H1 (cell line): ENCODE measurements at regions not wholly inside any gene's neighbourhood (a gene's known extent, or its start where the extent isn't known, plus 50 kb on each side); places are given as distances from the start of the nearest gene placed in this dataset.

ENCODE experiments used
- CTCF ChIA-PET: fragments of 300-600 bp; sonication (Branson Sonifier 250); formaldehyde crosslinking; loops from one replicate; lab custom pipeline; 2021; ENCODE audit not compliant: partially characterized antibody; lab: Charles Lee
- POLR2A ChIA-PET: fragments of 300-600 bp; sonication (Branson Sonifier 250); formaldehyde crosslinking; loops from one replicate; lab custom pipeline; 2021; ENCODE audit warnings: inconsistent platforms; ENCODE audit not compliant: partially characterized antibody; lab: Charles Lee
- DNase-seq, 2 experiments: peaks; one replicate each; pipeline versions ENCODE4 v3.0.0 to v3.0.0-alpha.2; 2010 to 2022; ENCODE audit warnings: low spot score in 2 of 2, low read depth in 1 of 2, mixed read lengths in 1 of 2
- FAIRE-seq: peaks from 2 replicates; lab custom pipeline; 2011; peaks lifted over from hg19 to GRCh38; lab: Jason Lieb, UNC
- H2AFZ ChIP-seq: 2 replicates; pipeline ENCODE4 v1.8.1; 2012; ENCODE audit warnings: low read length, inconsistent platforms
- H2AK5ac ChIP-seq: 2 replicates; pipeline ENCODE4 v1.6.1; 2013; ENCODE audit warnings: low read depth, low read length
- H2BK120ac ChIP-seq: replicated peaks from 2 replicates; pipeline ENCODE3; 2013; ENCODE audit warnings: low read depth, low read length, inconsistent platforms
- H2BK12ac ChIP-seq: 2 replicates; pipeline ENCODE4 v1.6.1; 2013; ENCODE audit warnings: low read depth, low read length
- H2BK15ac ChIP-seq: 2 replicates; pipeline ENCODE4 v1.6.1; 2013; ENCODE audit warnings: low read length
- H2BK20ac ChIP-seq: 2 replicates; pipeline ENCODE4 v1.6.1; 2013; ENCODE audit warnings: low read length
- H2BK5ac ChIP-seq: 2 replicates; pipeline ENCODE4 v1.6.1; 2013; ENCODE audit warnings: low read depth, low read length
- H3K14ac ChIP-seq: 2 replicates; pipeline ENCODE4 v1.6.1; 2013; ENCODE audit warnings: inconsistent platforms; ENCODE audit not compliant: insufficient read length
- H3K18ac ChIP-seq: 2 replicates; pipeline ENCODE4 v1.6.1; 2013; ENCODE audit warnings: low read length; ENCODE audit errors: extremely low read depth
- H3K23ac ChIP-seq: 2 replicates; pipeline ENCODE4 v1.6.1; 2013; ENCODE audit warnings: inconsistent platforms; ENCODE audit not compliant: insufficient read length
- H3K23me2 ChIP-seq: 2 replicates; pipeline ENCODE4 v1.6.1; 2013; ENCODE audit warnings: low read depth, low read length
- H3K27ac ChIP-seq: 2 replicates; pipeline ENCODE4 v1.6.1; 2011; ENCODE audit warnings: low read depth, low read length, inconsistent platforms
- H3K27me3 ChIP-seq, 4 experiments: replicated peaks in 1 of 4; 1 replicate in 1 of 4; 2 replicates in 3 of 4; pipeline versions ENCODE4 v1.6.1 to v1.8.1; 2011 to 2013; ENCODE audit warnings: low read length in 3 of 4, mild to moderate bottlenecking in 3 of 4, inconsistent platforms in 2 of 4, mixed read lengths in 2 of 4, moderate library complexity in 1 of 4; ENCODE audit not compliant: control insufficient read depth in 3 of 4, insufficient read depth in 3 of 4; ENCODE audit errors: extremely low read depth in 1 of 4
- H3K36me3 ChIP-seq, 4 experiments: 2 replicates each; pipeline versions ENCODE4 v1.6.1 to v1.8.1; 2011 to 2013; ENCODE audit warnings: mild to moderate bottlenecking in 4 of 4, low read length in 3 of 4, moderate library complexity in 2 of 4, control low read depth in 1 of 4, inconsistent platforms in 1 of 4; ENCODE audit not compliant: insufficient read depth in 4 of 4, control insufficient read depth in 2 of 4
- H3K4ac ChIP-seq: replicated peaks from 2 replicates; pipeline ENCODE3; 2013; ENCODE audit warnings: low read length, low read depth, mixed read lengths, inconsistent platforms; ENCODE audit not compliant: insufficient read length
- H3K4me1 ChIP-seq, 4 experiments: replicated peaks in 1 of 4; 1 replicate in 1 of 4; 2 replicates in 3 of 4; pipeline versions ENCODE4 v1.6.1 to v1.8.1; 2011 to 2013; ENCODE audit warnings: low read length in 3 of 4, inconsistent platforms in 2 of 4, mixed read lengths in 1 of 4; ENCODE audit not compliant: insufficient read depth in 4 of 4, control insufficient read depth in 3 of 4
- H3K4me2 ChIP-seq, 2 experiments: 2 replicates each; pipeline versions ENCODE4 v1.6.1 to v1.8.1; 2011 to 2013; ENCODE audit warnings: low read depth in 2 of 2, low read length in 2 of 2, control low read depth in 1 of 2, inconsistent platforms in 1 of 2, mild to moderate bottlenecking in 1 of 2; ENCODE audit not compliant: insufficient read depth in 1 of 2
- H3K4me3 ChIP-seq, 4 experiments: fragments of 200-600, 300-600 bp in 1 of 4; sonication (generic), shearing (Covaris generic), sonication (Bioruptor Twin) in 1 of 4; 2 replicates each; pipeline versions ENCODE4 v1.5.1 to v1.8.1; 2011 to 2016; ENCODE audit warnings: low read length in 4 of 4, low read depth in 3 of 4, control low read depth in 2 of 4, inconsistent platforms in 2 of 4, mild to moderate bottlenecking in 2 of 4, mixed read lengths in 1 of 4, moderate library complexity in 1 of 4; ENCODE audit not compliant: insufficient read depth in 2 of 4; ENCODE audit errors: extremely low read depth in 1 of 4
- H3K56ac ChIP-seq: replicated peaks from 2 replicates; pipeline ENCODE3; 2013; ENCODE audit warnings: low read depth, mild to moderate bottlenecking, mixed read lengths, low read length, inconsistent platforms; ENCODE audit not compliant: insufficient read length
- H3K79me1 ChIP-seq: 2 replicates; pipeline ENCODE4 v1.6.1; 2013; ENCODE audit warnings: low read depth, low read length, control low read depth
- H3K79me2 ChIP-seq, 2 experiments: 2 replicates each; pipeline versions ENCODE4 v1.6.1 to v1.8.1; 2012 to 2013; ENCODE audit warnings: low read length in 2 of 2, mild to moderate bottlenecking in 2 of 2, inconsistent platforms in 1 of 2; ENCODE audit not compliant: insufficient read depth in 2 of 2, control insufficient read depth in 1 of 2
- H3K9ac ChIP-seq, 4 experiments: replicated peaks in 1 of 4; 1 replicate in 1 of 4; 2 replicates in 3 of 4; pipeline versions ENCODE4 v1.6.1 to v1.8.1; 2011 to 2013; ENCODE audit warnings: low read depth in 3 of 4, low read length in 3 of 4, control low read depth in 2 of 4, mild to moderate bottlenecking in 2 of 4, moderate library complexity in 2 of 4, inconsistent platforms in 1 of 4; ENCODE audit errors: extremely low read depth in 1 of 4
- H3K9me3 ChIP-seq, 2 experiments: 2 replicates each; pipeline versions ENCODE4 v1.6.1 to v1.8.1; 2012 to 2013; ENCODE audit warnings: mild to moderate bottlenecking in 2 of 2, moderate library complexity in 2 of 2, control low read depth in 1 of 2, inconsistent platforms in 1 of 2, low read depth in 1 of 2, low read length in 1 of 2, mixed read lengths in 1 of 2; ENCODE audit not compliant: insufficient read depth in 2 of 2
- H4K20me1 ChIP-seq, 2 experiments: replicated peaks in 1 of 2; 2 replicates each; pipeline versions ENCODE3 to v1.8.1; 2011 to 2013; ENCODE audit warnings: inconsistent platforms in 2 of 2, low read length in 2 of 2, mild to moderate bottlenecking in 1 of 2; ENCODE audit not compliant: insufficient read depth in 2 of 2, control insufficient read depth in 1 of 2
- H4K5ac ChIP-seq: 2 replicates; pipeline ENCODE4 v1.6.1; 2013; ENCODE audit warnings: low read length, low read depth, mixed read lengths, inconsistent platforms; ENCODE audit not compliant: insufficient read length
- H4K8ac ChIP-seq: 2 replicates; pipeline ENCODE4 v1.8.0; 2013; ENCODE audit warnings: mild to moderate bottlenecking, moderate library complexity, low read length, inconsistent platforms; ENCODE audit not compliant: insufficient read depth; ENCODE audit errors: extremely low read depth
- H4K91ac ChIP-seq: replicated peaks from 2 replicates; pipeline ENCODE3; 2013; ENCODE audit warnings: low read length, mixed read lengths, inconsistent platforms; ENCODE audit not compliant: insufficient read length
- ASH2L ChIP-seq: fragments of 200-600, 300-600 bp; sonication (generic); IDR thresholded peaks from one replicate; pipeline ENCODE4 v1.7.1; 2017; ENCODE audit warnings: low read length
- CBX5 ChIP-seq: fragments of 300-800, 300-1000 bp; sonication (generic); IDR thresholded peaks from 2 replicates; pipeline ENCODE4 v1.7.1; 2016; ENCODE audit warnings: antibody characterized with exemption, low read length, low read depth
- CREB1 ChIP-seq: IDR thresholded peaks from 2 replicates; pipeline ENCODE4 v1.6.1; 2012; ENCODE audit warnings: inconsistent platforms
- CTBP2 ChIP-seq: IDR thresholded peaks from 2 replicates; pipeline ENCODE4 v1.7.0; 2011; ENCODE audit warnings: borderline replicate concordance, mild to moderate bottlenecking, moderate library complexity, mixed read lengths, low read length; ENCODE audit not compliant: insufficient read depth, insufficient read length
- EP300 ChIP-seq, 2 experiments: IDR thresholded peaks; 1 replicate in 1 of 2; 2 replicates in 1 of 2; pipeline ENCODE4 v1.6.1; 2011 to 2012; ENCODE audit warnings: low read depth in 2 of 2, low read length in 2 of 2, mild to moderate bottlenecking in 2 of 2, borderline replicate concordance in 1 of 2, inconsistent platforms in 1 of 2, moderate library complexity in 1 of 2
- KDM5A ChIP-seq: fragments of 200-600 bp; IDR thresholded peaks from 2 replicates; pipeline ENCODE4 v1.7.1; 2012; ENCODE audit warnings: mild to moderate bottlenecking, low read length, inconsistent platforms, mixed read lengths
- NANOG ChIP-seq: IDR thresholded peaks from 2 replicates; pipeline ENCODE4 v1.6.1; 2011; ENCODE audit warnings: low read length, low read depth, mild to moderate bottlenecking, inconsistent platforms; ENCODE audit not compliant: insufficient read depth, poor library complexity, severe bottlenecking
- POLR2A ChIP-seq, 2 experiments: IDR thresholded peaks; 1 replicate in 1 of 2; 2 replicates in 1 of 2; pipeline ENCODE4 v1.6.1; 2011; ENCODE audit warnings: low read depth in 2 of 2, low read length in 2 of 2, mild to moderate bottlenecking in 2 of 2; ENCODE audit errors: control extremely low read depth in 1 of 2
- RFX5 ChIP-seq: IDR thresholded peaks from 2 replicates; pipeline ENCODE4 v1.6.1; 2011; ENCODE audit warnings: low read depth, low read length, improper control_type of control experiment, borderline replicate concordance
- TAF1 ChIP-seq: IDR thresholded peaks from 2 replicates; pipeline ENCODE4 v1.6.1; 2011; ENCODE audit warnings: mild to moderate bottlenecking, low read depth, low read length
- TBP ChIP-seq: IDR thresholded peaks from 2 replicates; pipeline ENCODE4 v1.6.1; 2011; ENCODE audit warnings: low read depth, low read length, improper control_type of control experiment
- WGBS, 2 experiments: shearing (Covaris generic) in 1 of 2; methylation state at CpG; one replicate each; pipeline versions ENCODE4 v1.1.6 to v1.1.7; 2013 to 2015; ENCODE audit warnings: low lambda C conversion rate in 2 of 2, mixed read lengths in 2 of 2, inconsistent platforms in 1 of 2, low coverage in 1 of 2, missing lambda C conversion rate in 1 of 2; ENCODE audit not compliant: insufficient replicate concordance in 2 of 2, insufficient coverage in 1 of 2, insufficient read length in 1 of 2; ENCODE audit errors: extremely low coverage in 1 of 2, missing lambda C conversion rate in 1 of 2; 5-methylcytosine and 5-hydroxymethylcytosine counted together

DNA sequence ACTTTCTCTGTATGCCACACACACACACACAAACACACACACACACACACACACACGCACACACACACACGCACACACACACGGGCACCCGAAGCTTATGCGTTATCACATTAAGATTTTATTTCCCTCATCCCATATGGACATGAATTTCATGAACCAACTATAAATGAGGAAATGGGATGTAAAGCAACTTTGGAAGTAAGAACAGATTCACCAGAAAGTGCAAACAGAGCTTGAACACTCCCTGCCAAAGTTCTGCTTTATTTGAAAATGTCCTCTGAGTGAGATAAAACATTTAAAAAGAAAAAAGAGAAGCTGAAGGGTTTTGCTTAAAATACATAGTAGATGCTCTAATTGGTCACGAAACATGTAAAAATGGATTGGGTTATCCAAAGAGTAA lies 90.4 kb upstream of the OTX2 start:
- peaks cover 7 to 52% (median 42%) of the 10 kb centered on the region in 4 experiments; a peak in 6 of 7 replicates for H3K4me1 ChIP-seq
- H4K91ac ChIP-seq, result no peak overlapping the region
- H4K5ac ChIP-seq, result peak overlapping the region; percentile 54
- 0 out of 2 replicates have a peak overlapping the region, but pooled peaks have one; percentile 59 for H2AK5ac ChIP-seq
- no peak overlapping the region for H3K23ac ChIP-seq
- H2BK12ac ChIP-seq, result peak overlapping the region; percentile 92
- peak overlapping the region; percentile 64 for H2BK20ac ChIP-seq
- H3K23me2 ChIP-seq, result peaks cover 4% of the 10 kb centered on the region; the same call in 1 of the 2 replicates
- no peaks in the 10 kb centered on the region for H3K36me3 ChIP-seq
- H3K79me2 ChIP-seq, result no peaks in the 10 kb centered on the region
- H3K4me2 ChIP-seq, result peak overlapping the region in 1 of 2 experiments; percentile 58; a peak in 2 of 4 replicates
- no peak overlapping the region; the same call in 1 of the 2 replicates for H4K8ac ChIP-seq
- H2BK5ac ChIP-seq, result peak overlapping the region; percentile 50; the same call in 1 of the 2 replicates
- H2BK15ac ChIP-seq, result no peak overlapping the region
- peak overlapping the region; percentile 85 for H3K18ac ChIP-seq
- no peak overlapping the region for H3K56ac ChIP-seq
- H3K4me3 ChIP-seq, result no peak overlapping the region; a peak in 1 of 8 replicates
- H3K27ac ChIP-seq, result peak overlapping the region; percentile 88; the same call in 1 of the 2 replicates
- peaks cover 5 to 10% (median 7%) of the 10 kb centered on the region in 4 experiments for H3K27me3 ChIP-seq
- H2BK120ac ChIP-seq, result peak overlapping the region; percentile 16
- H3K4ac ChIP-seq, result peak overlapping the region; percentile 40
- ChIA-PET POLR2A (interaction anchor here (1.9 to 2.8 kb wide), 2 partner anchors 18 to 95 kb away, joined by 5 to 12 read pairs; no protein-coding TSS in a partner anchor), CTCF (interaction anchor here (0.7 kb wide), 1 partner anchor 72 kb away, joined by 3 read pairs; no protein-coding TSS in a partner anchor)
- no peak overlapping the region for H3K14ac ChIP-seq
- no peak overlapping the region for H2AFZ ChIP-seq
- 70% methylated on average over 6 of the region's 6 CpGs; no CpG with 5 or more reads in 1 of the 2 experiments for WGBS, 2 experiments
- no peak overlapping the region for H3K9ac ChIP-seq
- no peak for DNase-seq
- H4K20me1 ChIP-seq, result no peaks in the 10 kb centered on the region
- no peaks in the 10 kb centered on the region for H3K79me1 ChIP-seq
- no peaks in the 10 kb centered on the region for H3K9me3 ChIP-seq
- no peak for FAIRE-seq
- no peak for TF ChIP-seq TBP
- no peak for TF ChIP-seq KDM5A
- TF ChIP-seq EP300 (IDR thresholded peaks at IDR 0.05; ENCODE audit: borderline replicate concordance in 1 of 2, low read depth in 2 of 2, low read length in 2 of 2), result no peak
- TF ChIP-seq RFX5, result no peak
- no peak for TF ChIP-seq POLR2A (IDR thresholded peaks at IDR 0.05; ENCODE audit: control extremely low read depth in 1 of 2, low read depth in 2 of 2, low read length in 2 of 2)
- no peak for TF ChIP-seq ASH2L
- no peak for TF ChIP-seq CREB1
- no peak for TF ChIP-seq NANOG
- TF ChIP-seq CBX5, result no peak
- TF ChIP-seq CTBP2, result no peak
- no peak for TF ChIP-seq TAF1
